ENCODE measurements at regions not wholly inside any gene's neighbourhood (a gene's known extent, or its start where the extent isn't known, plus 50 kb on each side); places are given as distances from the start of the nearest gene placed in this dataset.

DNA sequence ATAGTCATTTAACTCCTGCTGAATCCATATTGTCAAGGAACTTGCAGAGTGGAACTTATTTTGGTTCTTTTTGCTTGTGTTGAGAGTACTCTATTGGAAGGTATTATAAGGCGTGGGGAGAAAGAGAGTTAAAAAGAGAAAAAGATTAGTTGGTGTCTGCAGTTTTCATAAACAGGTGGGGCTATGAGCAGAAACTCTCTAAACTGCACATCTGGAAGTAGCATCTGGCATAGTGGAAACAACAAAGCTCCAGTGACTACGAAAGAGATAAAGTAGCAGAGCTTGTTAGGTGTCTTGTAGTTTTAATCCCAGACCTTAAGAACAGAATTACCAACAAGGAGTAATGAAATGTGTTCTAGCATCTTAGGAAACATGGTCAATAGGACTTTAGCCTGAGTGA lies 148.8 kb upstream of the SGO1 start:
- no peak for ATAC-seq
- Histone ChIP-seq H4K20me1 (replicated peaks; ENCODE audit: insufficient read depth) (no peaks in the 10 kb centered on the region), H3K79me2 (replicated peaks; ENCODE audit: insufficient read depth) (no peaks in the 10 kb centered on the region), H3K36me3 (ENCODE audit: insufficient read depth) (no peaks in the 10 kb centered on the region), H3K27me3 (ENCODE audit: insufficient read depth) (no peaks in the 10 kb centered on the region), H3K4me2 (no peak overlapping the region), H2AFZ (no peak overlapping the region), H3K4me3 (no peak overlapping the region), H3K9me2 (ENCODE audit: insufficient read depth) (no peaks in the 10 kb centered on the region; the same call in 1 of the 2 replicates), H3K27ac (ENCODE audit: low read depth) (no peak overlapping the region), H3K4me1 (ENCODE audit: insufficient read depth) (peaks cover 14% of the 10 kb centered on the region; the same call in 1 of the 2 replicates), H3F3A (replicated peaks; ENCODE audit: low read depth) (no peaks in the 10 kb centered on the region)
- no peak overlapping the region for H3K27ac Mint-ChIP-seq
- peaks cover 15% of the 10 kb centered on the region for H3K4me1 Mint-ChIP-seq
- no peaks in the 10 kb centered on the region for H3K27me3 Mint-ChIP-seq (ENCODE audit: insufficient read depth, low read depth, poor library complexity)
- no peaks in the 10 kb centered on the region for H3K36me3 Mint-ChIP-seq (ENCODE audit: low read depth)
- H3K9me3 Mint-ChIP-seq: no peaks in the 10 kb centered on the region
- no peak overlapping the region for H3K4me3 Mint-ChIP-seq
- DNase-seq (ENCODE audit: low spot score): no peak
- TF ChIP-seq, protein P1, sequence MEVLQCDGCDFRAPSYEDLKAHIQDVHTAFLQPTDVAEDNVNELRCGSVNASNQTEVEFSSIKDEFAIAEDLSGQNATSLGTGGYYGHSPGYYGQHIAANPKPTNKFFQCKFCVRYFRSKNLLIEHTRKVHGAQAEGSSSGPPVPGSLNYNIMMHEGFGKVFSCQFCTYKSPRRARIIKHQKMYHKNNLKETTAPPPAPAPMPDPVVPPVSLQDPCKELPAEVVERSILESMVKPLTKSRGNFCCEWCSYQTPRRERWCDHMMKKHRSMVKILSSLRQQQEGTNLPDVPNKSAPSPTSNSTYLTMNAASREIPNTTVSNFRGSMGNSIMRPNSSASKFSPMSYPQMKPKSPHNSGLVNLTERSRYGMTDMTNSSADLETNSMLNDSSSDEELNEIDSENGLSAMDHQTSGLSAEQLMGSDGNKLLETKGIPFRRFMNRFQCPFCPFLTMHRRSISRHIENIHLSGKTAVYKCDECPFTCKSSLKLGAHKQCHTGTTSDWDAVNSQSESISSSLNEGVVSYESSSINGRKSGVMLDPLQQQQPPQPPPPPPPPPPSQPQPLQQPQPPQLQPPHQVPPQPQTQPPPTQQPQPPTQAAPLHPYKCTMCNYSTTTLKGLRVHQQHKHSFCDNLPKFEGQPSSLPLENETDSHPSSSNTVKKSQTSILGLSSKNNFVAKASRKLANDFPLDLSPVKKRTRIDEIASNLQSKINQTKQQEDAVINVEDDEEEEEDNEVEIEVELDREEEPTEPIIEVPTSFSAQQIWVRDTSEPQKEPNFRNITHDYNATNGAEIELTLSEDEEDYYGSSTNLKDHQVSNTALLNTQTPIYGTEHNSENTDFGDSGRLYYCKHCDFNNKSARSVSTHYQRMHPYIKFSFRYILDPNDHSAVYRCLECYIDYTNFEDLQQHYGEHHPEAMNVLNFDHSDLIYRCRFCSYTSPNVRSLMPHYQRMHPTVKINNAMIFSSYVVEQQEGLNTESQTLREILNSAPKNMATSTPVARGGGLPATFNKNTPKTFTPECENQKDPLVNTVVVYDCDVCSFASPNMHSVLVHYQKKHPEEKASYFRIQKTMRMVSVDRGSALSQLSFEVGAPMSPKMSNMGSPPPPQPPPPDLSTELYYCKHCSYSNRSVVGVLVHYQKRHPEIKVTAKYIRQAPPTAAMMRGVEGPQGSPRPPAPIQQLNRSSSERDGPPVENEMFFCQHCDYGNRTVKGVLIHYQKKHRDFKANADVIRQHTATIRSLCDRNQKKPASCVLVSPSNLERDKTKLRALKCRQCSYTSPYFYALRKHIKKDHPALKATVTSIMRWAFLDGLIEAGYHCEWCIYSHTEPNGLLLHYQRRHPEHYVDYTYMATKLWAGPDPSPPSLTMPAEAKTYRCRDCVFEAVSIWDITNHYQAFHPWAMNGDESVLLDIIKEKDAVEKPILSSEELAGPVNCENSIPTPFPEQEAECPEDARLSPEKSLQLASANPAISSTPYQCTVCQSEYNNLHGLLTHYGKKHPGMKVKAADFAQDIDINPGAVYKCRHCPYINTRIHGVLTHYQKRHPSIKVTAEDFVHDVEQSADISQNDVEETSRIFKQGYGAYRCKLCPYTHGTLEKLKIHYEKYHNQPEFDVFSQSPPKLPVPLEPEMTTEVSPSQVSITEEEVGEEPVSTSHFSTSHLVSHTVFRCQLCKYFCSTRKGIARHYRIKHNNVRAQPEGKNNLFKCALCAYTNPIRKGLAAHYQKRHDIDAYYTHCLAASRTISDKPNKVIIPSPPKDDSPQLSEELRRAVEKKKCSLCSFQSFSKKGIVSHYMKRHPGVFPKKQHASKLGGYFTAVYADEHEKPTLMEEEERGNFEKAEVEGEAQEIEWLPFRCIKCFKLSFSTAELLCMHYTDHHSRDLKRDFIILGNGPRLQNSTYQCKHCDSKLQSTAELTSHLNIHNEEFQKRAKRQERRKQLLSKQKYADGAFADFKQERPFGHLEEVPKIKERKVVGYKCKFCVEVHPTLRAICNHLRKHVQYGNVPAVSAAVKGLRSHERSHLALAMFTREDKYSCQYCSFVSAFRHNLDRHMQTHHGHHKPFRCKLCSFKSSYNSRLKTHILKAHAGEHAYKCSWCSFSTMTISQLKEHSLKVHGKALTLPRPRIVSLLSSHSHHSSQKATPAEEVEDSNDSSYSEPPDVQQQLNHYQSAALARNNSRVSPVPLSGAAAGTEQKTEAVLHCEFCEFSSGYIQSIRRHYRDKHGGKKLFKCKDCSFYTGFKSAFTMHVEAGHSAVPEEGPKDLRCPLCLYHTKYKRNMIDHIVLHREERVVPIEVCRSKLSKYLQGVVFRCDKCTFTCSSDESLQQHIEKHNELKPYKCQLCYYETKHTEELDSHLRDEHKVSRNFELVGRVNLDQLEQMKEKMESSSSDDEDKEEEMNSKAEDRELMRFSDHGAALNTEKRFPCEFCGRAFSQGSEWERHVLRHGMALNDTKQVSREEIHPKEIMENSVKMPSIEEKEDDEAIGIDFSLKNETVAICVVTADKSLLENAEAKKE (CRISPR knock-in tag; IDR thresholded peaks at IDR 0.05): no peak
- TF ChIP-seq POLR2AphosphoS5 (IDR thresholded peaks at IDR 0.05; ENCODE audit: low read depth) (no peak), JUNB (IDR thresholded peaks at IDR 0.05; ENCODE audit: unreplicated experiment) (no peak)
- TF ChIP-seq, protein P2, sequence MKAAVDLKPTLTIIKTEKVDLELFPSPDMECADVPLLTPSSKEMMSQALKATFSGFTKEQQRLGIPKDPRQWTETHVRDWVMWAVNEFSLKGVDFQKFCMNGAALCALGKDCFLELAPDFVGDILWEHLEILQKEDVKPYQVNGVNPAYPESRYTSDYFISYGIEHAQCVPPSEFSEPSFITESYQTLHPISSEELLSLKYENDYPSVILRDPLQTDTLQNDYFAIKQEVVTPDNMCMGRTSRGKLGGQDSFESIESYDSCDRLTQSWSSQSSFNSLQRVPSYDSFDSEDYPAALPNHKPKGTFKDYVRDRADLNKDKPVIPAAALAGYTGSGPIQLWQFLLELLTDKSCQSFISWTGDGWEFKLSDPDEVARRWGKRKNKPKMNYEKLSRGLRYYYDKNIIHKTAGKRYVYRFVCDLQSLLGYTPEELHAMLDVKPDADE (IDR thresholded peaks at IDR 0.05): no peak
- TF ChIP-seq, protein P3, sequence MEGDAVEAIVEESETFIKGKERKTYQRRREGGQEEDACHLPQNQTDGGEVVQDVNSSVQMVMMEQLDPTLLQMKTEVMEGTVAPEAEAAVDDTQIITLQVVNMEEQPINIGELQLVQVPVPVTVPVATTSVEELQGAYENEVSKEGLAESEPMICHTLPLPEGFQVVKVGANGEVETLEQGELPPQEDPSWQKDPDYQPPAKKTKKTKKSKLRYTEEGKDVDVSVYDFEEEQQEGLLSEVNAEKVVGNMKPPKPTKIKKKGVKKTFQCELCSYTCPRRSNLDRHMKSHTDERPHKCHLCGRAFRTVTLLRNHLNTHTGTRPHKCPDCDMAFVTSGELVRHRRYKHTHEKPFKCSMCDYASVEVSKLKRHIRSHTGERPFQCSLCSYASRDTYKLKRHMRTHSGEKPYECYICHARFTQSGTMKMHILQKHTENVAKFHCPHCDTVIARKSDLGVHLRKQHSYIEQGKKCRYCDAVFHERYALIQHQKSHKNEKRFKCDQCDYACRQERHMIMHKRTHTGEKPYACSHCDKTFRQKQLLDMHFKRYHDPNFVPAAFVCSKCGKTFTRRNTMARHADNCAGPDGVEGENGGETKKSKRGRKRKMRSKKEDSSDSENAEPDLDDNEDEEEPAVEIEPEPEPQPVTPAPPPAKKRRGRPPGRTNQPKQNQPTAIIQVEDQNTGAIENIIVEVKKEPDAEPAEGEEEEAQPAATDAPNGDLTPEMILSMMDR (conservative IDR thresholded peaks at IDR 0.05; ENCODE audit: low read depth in 2 of 2): no peak
